Renal cortical epithelial cell (primary cell): ENCODE measurements at regions not wholly inside any gene's neighbourhood (a gene's known extent, or its start where the extent isn't known, plus 50 kb on each side); places are given as distances from the start of the nearest gene placed in this dataset.
A peak's percentile ranks its signal among the peaks of the same experiment; 100 is the strongest.
"Not testable (repeated sequence)": the region's sequence is repeated elsewhere in the genome, so short reads cannot be mapped to it uniquely, and the experiment has no call there.

Source experiments
- DNase-seq: peaks from one replicate; pipeline ENCODE4 v3.0.0-alpha.2; 2011; ENCODE audit warnings: low read depth

GRCh38 chr21:31609081-31609480, 50.4 kb upstream of the SOD1 start:
- no peak for DNase-seq

GRCh38 chr21:31607791-31608190, 51.7 kb upstream of the SOD1 start:
- no peak for DNase-seq

GRCh38 chr21:31606081-31606874, 53.2 kb upstream of the SOD1 start:
- peak; percentile 38 for DNase-seq

DNA sequence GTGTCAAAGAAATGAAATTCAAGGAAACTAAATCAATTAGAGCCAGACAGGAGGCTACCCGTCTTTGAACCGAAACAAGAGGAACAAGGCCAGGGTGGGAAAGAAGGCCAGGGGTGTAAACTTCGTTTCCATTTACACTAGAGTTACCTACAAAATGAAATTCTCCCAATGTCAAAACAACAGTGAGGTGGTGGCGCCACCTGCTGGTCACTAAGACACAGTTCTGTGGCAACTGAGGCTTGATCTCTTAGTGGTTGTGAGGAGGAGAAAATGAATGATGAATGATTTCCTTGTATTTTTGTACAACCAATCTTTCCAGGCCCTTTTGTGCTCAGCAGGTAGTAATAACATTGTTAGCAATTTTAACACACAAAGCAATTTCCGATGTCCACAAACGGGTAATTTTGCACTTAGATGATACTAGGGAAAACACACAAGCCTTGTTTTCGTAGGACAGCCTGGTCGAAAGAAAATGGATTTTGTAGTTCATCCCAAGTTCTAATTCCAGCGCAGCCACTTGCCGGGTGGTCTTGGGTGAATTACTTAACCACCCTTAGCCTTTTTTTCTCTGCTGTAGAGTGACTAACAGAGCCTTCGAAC, 54.8 kb upstream of the SOD1 start:
- DNase-seq: peak; percentile 48

- DNase-seq: no peak
These were observed 59.9 kb upstream of the SOD1 start for GRCh38 chr21:31599563-31599962.

DNA sequence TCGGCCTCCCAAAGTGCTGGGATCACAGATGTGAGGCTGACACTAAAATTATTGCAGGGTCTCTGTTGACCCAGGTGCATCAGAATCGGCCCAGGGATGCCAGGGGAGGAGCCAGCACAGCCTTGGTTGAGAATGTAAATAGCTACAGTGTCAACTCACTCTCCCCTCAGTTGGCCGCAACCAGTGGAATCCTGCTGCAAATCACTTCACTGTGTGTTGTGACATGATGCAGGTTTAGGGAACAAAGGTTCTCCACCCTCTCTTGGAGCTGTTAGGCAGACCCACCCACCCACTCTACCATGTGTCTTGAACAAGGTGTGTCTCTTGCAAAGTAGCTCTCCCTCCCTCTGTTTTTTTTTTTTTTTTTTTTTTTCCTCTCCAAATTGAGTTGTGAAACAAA, 60.5 kb upstream of the SOD1 start:
- no peak for DNase-seq

DNA sequence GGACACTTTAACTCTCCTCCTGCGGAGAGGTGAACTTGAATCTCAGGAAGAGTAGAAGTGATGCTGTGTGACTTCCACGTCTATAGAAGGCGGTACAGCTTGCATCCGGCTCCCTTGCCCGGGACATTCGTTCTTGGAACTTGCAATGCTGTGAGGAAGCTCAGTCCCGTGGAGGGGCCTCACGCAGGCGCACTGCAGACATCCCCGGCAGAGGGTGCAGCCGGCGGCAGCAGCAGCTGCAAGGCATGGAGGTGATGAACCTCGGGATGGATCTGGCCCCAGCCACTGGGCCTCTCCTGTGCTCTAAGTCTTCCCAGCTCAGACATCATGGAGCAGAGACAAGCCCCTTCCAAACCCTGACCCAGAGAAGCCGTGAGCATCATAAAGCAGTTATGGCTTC, 61.8 kb upstream of the SOD1 start:
- no peak for DNase-seq

- DNase-seq: no peak
These were observed 63.4 kb upstream of the SOD1 start for GRCh38 chr21:31596055-31596454.

GRCh38 chr21:31594726-31595125, 64.8 kb upstream of the SOD1 start:
- DNase-seq: no peak

GRCh38 chr21:31594279-31594678, 65.2 kb upstream of the SOD1 start:
- no peak for DNase-seq

DNA sequence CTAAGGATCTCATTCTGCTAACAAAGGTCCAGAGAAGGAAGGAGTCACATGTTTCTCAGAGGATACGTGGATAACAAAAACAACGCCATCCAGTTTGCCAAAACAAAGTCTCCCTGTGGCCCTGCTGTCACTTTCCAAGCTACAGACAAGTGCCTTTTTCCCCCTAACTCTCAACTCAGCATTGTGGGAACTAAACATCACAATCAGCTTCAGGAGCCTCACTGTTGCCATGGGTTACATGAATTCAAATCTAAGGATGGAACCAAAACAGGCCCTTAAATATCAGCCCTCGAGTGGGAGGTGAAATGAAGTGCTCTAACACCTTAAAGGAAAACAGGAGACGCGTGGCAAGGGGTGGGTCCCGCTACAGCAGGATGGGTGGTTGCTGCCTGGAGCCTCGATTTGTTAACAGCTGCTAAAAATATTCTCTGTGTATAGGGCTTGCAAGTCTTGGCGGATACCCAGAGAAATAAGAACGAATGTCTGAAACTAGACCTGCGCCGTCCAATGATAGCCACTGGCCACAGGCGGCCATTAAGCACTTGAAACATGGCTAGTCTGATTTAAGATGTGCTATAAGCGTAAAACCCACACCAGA, 66.4 kb upstream of the SOD1 start:
- no peak for DNase-seq

DNA sequence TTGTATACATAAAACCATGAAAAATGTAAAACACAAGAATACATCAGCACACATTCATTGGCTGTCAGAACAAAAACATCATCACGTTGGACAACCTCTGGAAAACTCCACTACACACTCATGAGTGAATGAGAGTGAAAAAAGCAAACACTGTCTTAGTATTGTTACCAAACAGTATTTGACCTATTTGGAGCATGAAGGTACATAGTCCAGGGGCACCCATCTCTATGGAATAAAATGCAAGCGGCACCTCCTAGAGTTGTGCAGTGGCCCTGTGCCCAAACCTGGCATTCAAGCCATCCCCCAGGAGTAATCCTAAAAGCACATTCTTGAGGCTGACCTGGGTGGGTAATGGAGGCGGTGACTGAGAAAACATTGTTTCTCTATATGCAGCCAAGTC, 67.0 kb upstream of the SOD1 start:
- DNase-seq: no peak

GRCh38 chr21:31589820-31590219, 69.7 kb upstream of the SOD1 start:
- DNase-seq: no peak

DNA sequence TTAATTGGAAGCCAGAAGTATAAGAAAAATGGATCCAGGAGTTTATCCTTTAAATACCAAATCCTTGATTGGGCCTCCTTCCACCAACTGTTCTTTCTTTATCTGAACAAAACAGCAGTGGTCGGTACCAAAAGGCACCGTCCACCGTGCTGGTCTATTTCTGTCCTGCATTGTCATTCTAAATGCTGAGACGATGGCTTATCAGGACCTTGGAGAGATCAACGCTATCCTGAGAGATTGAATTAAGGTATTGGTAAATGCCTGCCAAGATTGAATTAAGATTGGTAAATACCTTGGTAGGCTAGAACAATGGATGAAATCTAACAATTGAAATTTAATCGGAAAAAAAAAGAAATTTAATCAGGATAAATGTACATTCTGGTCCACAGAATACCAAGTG, 73.4 kb upstream of the SOD1 start:
- no peak for DNase-seq

- not testable (repeated sequence) for DNase-seq
These were observed 75.6 kb upstream of the SOD1 start for GRCh38 chr21:31583937-31584336.

- DNase-seq: no peak
These were observed 76.0 kb upstream of the SOD1 start for GRCh38 chr21:31583498-31583897.

- peak; percentile 57 for DNase-seq
These were observed 78.6 kb upstream of the SOD1 start for GRCh38 chr21:31580866-31581276.

DNA sequence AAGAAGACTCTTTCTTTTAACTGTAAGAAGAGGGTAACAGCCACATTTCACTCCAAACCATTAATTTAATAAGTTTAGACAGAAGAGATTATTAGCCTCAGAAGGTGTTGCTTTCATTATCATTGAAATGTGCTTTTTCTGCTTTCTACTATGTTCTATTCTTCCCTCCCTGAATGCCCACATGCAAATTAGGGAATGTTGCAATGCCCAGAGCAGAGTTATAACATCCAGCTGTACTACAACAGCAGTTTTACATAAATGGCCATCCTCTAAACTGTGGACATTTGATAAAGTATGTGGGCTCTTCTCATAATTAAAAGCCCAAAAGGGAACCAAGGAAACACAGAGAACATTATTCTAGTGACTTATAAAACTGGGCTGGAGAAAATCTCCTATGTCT, 82.2 kb upstream of the SOD1 start:
- DNase-seq: no peak

- DNase-seq: no peak
These were observed 83.1 kb upstream of the SOD1 start for GRCh38 chr21:31576428-31576827.

DNA sequence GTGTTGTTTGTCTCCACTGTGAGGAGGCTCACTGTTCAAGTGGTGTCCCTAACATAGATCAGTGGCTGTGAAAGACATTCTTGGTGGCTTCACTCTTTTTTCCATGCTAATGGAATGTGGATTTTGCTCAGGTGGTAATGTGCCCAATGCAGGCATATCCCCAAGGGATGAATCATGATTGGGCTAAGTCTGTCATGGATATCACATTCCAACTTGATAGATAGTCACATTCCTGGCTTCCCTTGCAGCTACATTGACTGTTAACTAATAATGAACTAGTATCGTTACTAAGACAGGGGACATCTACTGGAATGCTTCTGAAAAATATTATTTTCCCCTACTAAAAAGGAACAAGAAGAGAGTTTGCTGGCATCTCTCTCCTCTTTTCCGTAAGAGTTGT, 86.3 kb upstream of the SOD1 start:
- DNase-seq: no peak

GRCh38 chr21:31571879-31572278, 87.6 kb upstream of the SOD1 start:
- DNase-seq: no peak

GRCh38 chr21:31570824-31571566, 88.5 kb upstream of the SOD1 start:
- DNase-seq: no peak

GRCh38 chr21:31566611-31567010, 92.9 kb upstream of the SOD1 start:
- no peak for DNase-seq
